ENCODE measurements at regions not wholly inside any gene's neighbourhood (a gene's known extent, or its start where the extent isn't known, plus 50 kb on each side); places are given as distances from the start of the nearest gene placed in this dataset.

DNA sequence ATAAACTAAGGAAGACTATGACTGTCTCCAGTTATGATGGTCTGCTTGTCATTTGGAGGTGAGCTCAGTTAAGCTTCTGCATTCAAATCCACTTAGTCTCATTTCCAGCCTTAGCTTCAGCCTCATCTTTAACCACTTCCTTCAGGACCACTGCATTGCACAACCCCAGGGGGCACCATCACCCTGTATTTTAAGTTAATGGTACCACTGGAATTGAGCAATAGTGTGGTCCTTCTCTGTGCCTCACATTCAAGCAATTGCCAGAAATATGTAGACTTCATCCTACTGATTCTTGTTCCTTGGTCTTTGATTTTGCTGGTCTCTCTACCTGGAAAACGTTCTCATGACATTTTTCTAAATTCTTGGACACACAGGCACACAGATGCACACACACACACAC, 131.5 kb upstream of the PTPN3 start:
- TF ChIP-seq, protein P1, sequence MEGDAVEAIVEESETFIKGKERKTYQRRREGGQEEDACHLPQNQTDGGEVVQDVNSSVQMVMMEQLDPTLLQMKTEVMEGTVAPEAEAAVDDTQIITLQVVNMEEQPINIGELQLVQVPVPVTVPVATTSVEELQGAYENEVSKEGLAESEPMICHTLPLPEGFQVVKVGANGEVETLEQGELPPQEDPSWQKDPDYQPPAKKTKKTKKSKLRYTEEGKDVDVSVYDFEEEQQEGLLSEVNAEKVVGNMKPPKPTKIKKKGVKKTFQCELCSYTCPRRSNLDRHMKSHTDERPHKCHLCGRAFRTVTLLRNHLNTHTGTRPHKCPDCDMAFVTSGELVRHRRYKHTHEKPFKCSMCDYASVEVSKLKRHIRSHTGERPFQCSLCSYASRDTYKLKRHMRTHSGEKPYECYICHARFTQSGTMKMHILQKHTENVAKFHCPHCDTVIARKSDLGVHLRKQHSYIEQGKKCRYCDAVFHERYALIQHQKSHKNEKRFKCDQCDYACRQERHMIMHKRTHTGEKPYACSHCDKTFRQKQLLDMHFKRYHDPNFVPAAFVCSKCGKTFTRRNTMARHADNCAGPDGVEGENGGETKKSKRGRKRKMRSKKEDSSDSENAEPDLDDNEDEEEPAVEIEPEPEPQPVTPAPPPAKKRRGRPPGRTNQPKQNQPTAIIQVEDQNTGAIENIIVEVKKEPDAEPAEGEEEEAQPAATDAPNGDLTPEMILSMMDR (conservative IDR thresholded peaks at IDR 0.05) = no peak
- TF ChIP-seq EZH2 (IDR thresholded peaks at IDR 0.05; ENCODE audit: low read depth) = no peak
